Fibroblast of lung (primary cell): ENCODE measurements at regions not wholly inside any gene's neighbourhood (a gene's known extent, or its start where the extent isn't known, plus 50 kb on each side); places are given as distances from the start of the nearest gene placed in this dataset.

Experiments
- DNase-seq, 2 donors: peaks; one replicate each; pipeline versions ENCODE4 v3.0.0 to v3.0.0-alpha.2; 2010; ENCODE audit warnings: low read depth in 2 of 2
- H2AFZ ChIP-seq: 2 replicates; pipeline ENCODE4 v1.5.1; 2012; ENCODE audit warnings: low read length, control low read depth, inconsistent platforms
- H3K27ac ChIP-seq: 2 replicates; pipeline ENCODE4 v1.5.1; 2011; ENCODE audit warnings: low read length, control low read depth; ENCODE audit not compliant: insufficient read depth
- H3K27me3 ChIP-seq: 2 replicates; pipeline ENCODE4 v1.5.1; 2011; ENCODE audit warnings: mild to moderate bottlenecking, low read length; ENCODE audit not compliant: control insufficient read depth, insufficient read depth
- H3K36me3 ChIP-seq: 2 replicates; pipeline ENCODE4 v1.5.1; 2011; ENCODE audit warnings: low read length; ENCODE audit not compliant: control insufficient read depth, insufficient read depth
- H3K4me1 ChIP-seq: 2 replicates; pipeline ENCODE4 v1.5.1; 2011; ENCODE audit warnings: low read length; ENCODE audit not compliant: control insufficient read depth, insufficient read depth; ENCODE audit errors: extremely low read depth
- H3K4me2 ChIP-seq: 2 replicates; pipeline ENCODE4 v1.5.1; 2011; ENCODE audit warnings: low read length, control low read depth; ENCODE audit not compliant: insufficient read depth; ENCODE audit errors: extremely low read depth
- H3K4me3 ChIP-seq, 4 experiments: fragments of 200-600 bp in 1 of 4; sonication (generic) in 1 of 4; replicated peaks in 1 of 4; 2 replicates each; pipeline ENCODE4 v1.5.1; 2011 to 2016; ENCODE audit warnings: low read length in 4 of 4, low read depth in 3 of 4, mild to moderate bottlenecking in 3 of 4, control low read depth in 2 of 4, inconsistent platforms in 1 of 4, mixed read lengths in 1 of 4; ENCODE audit not compliant: insufficient read depth in 1 of 4; ENCODE audit errors: control extremely low read depth in 1 of 4
- H3K79me2 ChIP-seq: 2 replicates; pipeline ENCODE4 v1.5.1; 2012; ENCODE audit warnings: mild to moderate bottlenecking, low read length, inconsistent platforms; ENCODE audit not compliant: control insufficient read depth, insufficient read depth
- H3K9ac ChIP-seq: 2 replicates; pipeline ENCODE4 v1.5.1; 2011; ENCODE audit warnings: mild to moderate bottlenecking, low read length, control low read depth; ENCODE audit not compliant: insufficient read depth
- H3K9me3 ChIP-seq: 2 replicates; pipeline ENCODE4 v1.5.1; 2012; ENCODE audit warnings: low read depth, low read length; ENCODE audit not compliant: control insufficient read depth, insufficient read depth
- H4K20me1 ChIP-seq: 2 replicates; pipeline ENCODE4 v1.5.1; 2011; ENCODE audit warnings: low read length; ENCODE audit not compliant: control insufficient read depth, insufficient read depth; ENCODE audit errors: extremely low read depth
- CTCF ChIP-seq, 2 donors: IDR thresholded peaks in 1 of 2; conservative IDR thresholded peaks in 1 of 2; 1 replicate in 1 of 2; 2 replicates in 1 of 2; pipeline ENCODE4 v1.5.1; 2011 to 2012; ENCODE audit warnings: low read length in 2 of 2, control low read depth in 1 of 2, inconsistent platforms in 1 of 2, low read depth in 1 of 2, mild to moderate bottlenecking in 1 of 2
- EZH2 ChIP-seq: IDR thresholded peaks from 2 replicates; pipeline ENCODE4 v1.5.1; 2012; ENCODE audit warnings: low read length, control low read depth, mild to moderate bottlenecking; ENCODE audit errors: missing control alignments

GRCh38 chr12:33529031-33529430 is 89.4 kb upstream of the SYT10 start:
- no peaks in the 10 kb centered on the region for H3K9me3 ChIP-seq
- H3K4me1 ChIP-seq, result no peaks in the 10 kb centered on the region
- H3K36me3 ChIP-seq, result no peaks in the 10 kb centered on the region
- no peak overlapping the region for H3K4me3 ChIP-seq
- H3K9ac ChIP-seq, result no peak overlapping the region
- no peak overlapping the region for H3K4me2 ChIP-seq
- no peak overlapping the region for H3K27ac ChIP-seq
- TF ChIP-seq EZH2, result no peak
- no peaks in the 10 kb centered on the region for H4K20me1 ChIP-seq
- DNase-seq, result no peak
- no peaks in the 10 kb centered on the region for H3K79me2 ChIP-seq
- H2AFZ ChIP-seq, result no peak overlapping the region
- no peaks in the 10 kb centered on the region for H3K27me3 ChIP-seq

GRCh38 chr12:33529810-33530209 is 90.2 kb upstream of the SYT10 start:
- Histone ChIP-seq H3K4me3 (no peak overlapping the region), H3K4me2 (no peak overlapping the region), H3K9ac (no peak overlapping the region), H3K36me3 (no peaks in the 10 kb centered on the region), H3K4me1 (no peaks in the 10 kb centered on the region), H3K27me3 (no peaks in the 10 kb centered on the region), H3K79me2 (no peaks in the 10 kb centered on the region), H4K20me1 (no peaks in the 10 kb centered on the region), H2AFZ (no peak overlapping the region), H3K9me3 (no peaks in the 10 kb centered on the region), H3K27ac (no peak overlapping the region)
- TF ChIP-seq EZH2 (no peak), CTCF (conservative IDR thresholded peaks at IDR 0.05 in 1 of 2, IDR thresholded peaks at IDR 0.05 in 1 of 2; ENCODE audit: low read depth in 1 of 2, low read length in 2 of 2) (no peak)
- DNase-seq, result no peak

GRCh38 chr12:33531261-33531660 is 91.6 kb upstream of the SYT10 start:
- Histone ChIP-seq H4K20me1 (no peaks in the 10 kb centered on the region), H3K79me2 (no peaks in the 10 kb centered on the region), H3K9ac (no peak overlapping the region), H3K9me3 (no peaks in the 10 kb centered on the region), H3K36me3 (no peaks in the 10 kb centered on the region), H3K4me3 (no peak overlapping the region), H2AFZ (no peak overlapping the region), H3K4me2 (no peak overlapping the region), H3K27ac (no peak overlapping the region), H3K4me1 (no peaks in the 10 kb centered on the region), H3K27me3 (no peaks in the 10 kb centered on the region)
- no peak for DNase-seq
- TF ChIP-seq EZH2 (no peak), CTCF (conservative IDR thresholded peaks at IDR 0.05 in 1 of 2, IDR thresholded peaks at IDR 0.05 in 1 of 2; ENCODE audit: low read depth in 1 of 2, low read length in 2 of 2) (no peak)
